Transverse colon (tissue), 4 donors: ENCODE measurements at regions not wholly inside any gene's neighbourhood (a gene's known extent, or its start where the extent isn't known, plus 50 kb on each side); places are given as distances from the start of the nearest gene placed in this dataset.

Source experiments
- EP300 ChIP-seq: sonication (generic); formaldehyde crosslinking; IDR thresholded peaks from one replicate; pipeline ENCODE4 v1.6.1; 2017; ENCODE audit warnings: antibody characterized with exemption, low read depth
- POLR2A ChIP-seq: fragments of 450-650 bp; IDR thresholded peaks from one replicate; pipeline ENCODE4 v1.6.1; 2016; ENCODE audit warnings: antibody characterized with exemption, mild to moderate bottlenecking, moderate library complexity
- POLR2AphosphoS5 ChIP-seq, 3 donors: sonication (generic); formaldehyde crosslinking; IDR thresholded peaks; one replicate each; pipeline ENCODE4 v1.6.1; 2016; ENCODE audit warnings: antibody characterized with exemption in 3 of 3
- TF ChIP-seq, protein P1 (sequence below), 5 experiments: fragments of 200-600 bp in 3 of 5; fragments of 450-650 bp in 2 of 5; sonication (generic) in 3 of 5; IDR thresholded peaks; 1 replicate in 2 of 5; 2 replicates in 3 of 5; pipeline ENCODE4 v1.5.1; 2016 to 2017; ENCODE audit warnings: antibody characterized with exemption in 5 of 5, inconsistent platforms in 3 of 5, mild to moderate bottlenecking in 2 of 5, moderate library complexity in 1 of 5

- no peak for TF ChIP-seq EP300
- TF ChIP-seq, protein P1, sequence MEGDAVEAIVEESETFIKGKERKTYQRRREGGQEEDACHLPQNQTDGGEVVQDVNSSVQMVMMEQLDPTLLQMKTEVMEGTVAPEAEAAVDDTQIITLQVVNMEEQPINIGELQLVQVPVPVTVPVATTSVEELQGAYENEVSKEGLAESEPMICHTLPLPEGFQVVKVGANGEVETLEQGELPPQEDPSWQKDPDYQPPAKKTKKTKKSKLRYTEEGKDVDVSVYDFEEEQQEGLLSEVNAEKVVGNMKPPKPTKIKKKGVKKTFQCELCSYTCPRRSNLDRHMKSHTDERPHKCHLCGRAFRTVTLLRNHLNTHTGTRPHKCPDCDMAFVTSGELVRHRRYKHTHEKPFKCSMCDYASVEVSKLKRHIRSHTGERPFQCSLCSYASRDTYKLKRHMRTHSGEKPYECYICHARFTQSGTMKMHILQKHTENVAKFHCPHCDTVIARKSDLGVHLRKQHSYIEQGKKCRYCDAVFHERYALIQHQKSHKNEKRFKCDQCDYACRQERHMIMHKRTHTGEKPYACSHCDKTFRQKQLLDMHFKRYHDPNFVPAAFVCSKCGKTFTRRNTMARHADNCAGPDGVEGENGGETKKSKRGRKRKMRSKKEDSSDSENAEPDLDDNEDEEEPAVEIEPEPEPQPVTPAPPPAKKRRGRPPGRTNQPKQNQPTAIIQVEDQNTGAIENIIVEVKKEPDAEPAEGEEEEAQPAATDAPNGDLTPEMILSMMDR (IDR thresholded peaks at IDR 0.05), result no peak
- TF ChIP-seq POLR2AphosphoS5 (IDR thresholded peaks at IDR 0.05), result no peak
- no peak for TF ChIP-seq POLR2A
Measured at GRCh38 chr11:122323754-122324421, 207.9 kb upstream of the BLID start.
